ENCODE measurements at regions not wholly inside any gene's neighbourhood (a gene's known extent, or its start where the extent isn't known, plus 50 kb on each side); places are given as distances from the start of the nearest gene placed in this dataset.
"Not testable (repeated sequence)": the region's sequence is repeated elsewhere in the genome, so short reads cannot be mapped to it uniquely, and the experiment has no call there.

DNA sequence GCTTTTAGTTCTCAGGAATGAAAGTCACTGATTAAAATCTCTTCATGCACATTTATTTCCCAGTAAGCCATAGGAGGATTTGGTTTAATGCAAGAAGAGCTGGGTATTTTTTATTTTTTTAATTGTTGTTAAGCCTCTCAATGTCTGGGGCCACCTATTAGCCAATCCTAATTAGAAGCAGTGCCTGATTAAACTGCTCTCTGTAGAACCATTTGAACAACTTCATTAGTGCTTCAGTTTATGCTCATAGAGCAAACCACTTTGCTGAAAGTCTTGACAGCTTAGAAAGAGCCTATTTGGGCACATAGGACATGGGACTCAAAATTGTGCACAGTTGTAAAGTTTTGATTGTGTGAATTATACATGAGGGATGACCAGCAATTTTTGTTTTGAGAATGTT lies 548.9 kb downstream of the FRK start:
- Histone ChIP-seq H3K27me3 (ENCODE audit: control insufficient read depth in 1 of 2, insufficient read depth in 2 of 2, low read length in 2 of 2) (no peaks in the 10 kb centered on the region), H3K27ac (ENCODE audit: extremely low read length, insufficient read depth, low read length) (no peak overlapping the region), H3K9me3 (ENCODE audit: low read length) (no peaks in the 10 kb centered on the region), H3K4me3 (replicated peaks in 1 of 3; ENCODE audit: insufficient read depth in 1 of 3, low read depth in 2 of 3, low read length in 3 of 3) (no peak overlapping the region), H2AFZ (ENCODE audit: low read length) (no peak overlapping the region), H3K9ac (ENCODE audit: insufficient read depth, low read depth, low read length) (no peak overlapping the region), H3K4me1 (ENCODE audit: insufficient read depth, low read length) (no peaks in the 10 kb centered on the region), H3K36me3 (replicated peaks in 1 of 2; ENCODE audit: control insufficient read depth in 1 of 2, insufficient read depth in 2 of 2, low read length in 2 of 2) (no peaks in the 10 kb centered on the region), H3K4me2 (ENCODE audit: low read depth, low read length) (no peak overlapping the region), H4K20me1 (ENCODE audit: insufficient read depth, low read length) (no peaks in the 10 kb centered on the region), H3K79me2 (ENCODE audit: insufficient read depth, low read length) (no peaks in the 10 kb centered on the region)
- BruUV-seq (replicated peaks): no TSS peak
- intact Hi-C loops (cut with micrococcal nuclease; ENCODE audit: unreplicated experiment) (no loop called here), in situ Hi-C loops (cut with HindIII; ENCODE audit: extremely low pct_ligation_motif_present, low pct_unique_long_range_greater_than_20kb) (no loop called here)
- CTCF ChIA-PET (ENCODE audit: low intra/inter-chr PET ratio, low total read pairs): no interaction called here
- DNase-seq (ENCODE audit: low spot score) (no peak), FAIRE-seq (no peak), ATAC-seq (no peak)
- TF ChIP-seq NFE2 (CRISPR knock-in tag; IDR thresholded peaks at IDR 0.05) (no peak), ZFP1 (CRISPR knock-in tag; IDR thresholded peaks at IDR 0.05) (no peak), RBM22 (optimal IDR thresholded peaks at IDR 0.05; ENCODE audit: low read length) (no peak), SMARCC2 (IDR thresholded peaks at IDR 0.05) (no peak), ERF (CRISPR knock-in tag; IDR thresholded peaks at IDR 0.05) (no peak)
- POLR2A ChIA-PET: no interaction called here

DNA sequence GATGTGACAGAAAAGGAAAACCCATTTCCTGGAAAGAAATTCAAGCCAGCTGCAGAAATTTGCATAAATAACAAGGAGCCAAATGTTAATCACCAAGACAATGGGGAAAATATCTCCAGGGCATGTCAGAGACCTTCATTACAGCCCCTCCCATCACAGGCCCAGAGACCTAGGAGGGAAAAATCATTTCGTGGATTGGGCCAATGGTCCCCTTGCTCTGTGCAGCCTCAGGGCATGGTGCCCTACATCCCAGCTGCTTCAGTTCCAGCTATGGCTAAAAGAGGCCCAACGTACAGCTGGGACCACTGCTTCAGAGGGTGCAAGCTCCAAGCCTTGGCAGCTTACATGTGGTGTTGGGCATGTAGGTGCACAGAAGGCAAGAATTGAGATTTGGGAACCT lies 558.3 kb downstream of the FRK start:
- POLR2A ChIA-PET; H3K27ac ChIP-seq (ENCODE audit: extremely low read length, insufficient read depth, low read length); FAIRE-seq; H3K9ac ChIP-seq (ENCODE audit: insufficient read depth, low read depth, low read length); DNase-seq (ENCODE audit: low spot score); H3K27me3 ChIP-seq (ENCODE audit: control insufficient read depth in 1 of 2, insufficient read depth in 2 of 2, low read length in 2 of 2); H3K9me3 ChIP-seq (ENCODE audit: low read length); H4K20me1 ChIP-seq (ENCODE audit: insufficient read depth, low read length); H3K4me2 ChIP-seq (ENCODE audit: low read depth, low read length); CTCF ChIA-PET (ENCODE audit: low intra/inter-chr PET ratio, low total read pairs); H3K4me3 ChIP-seq (replicated peaks in 1 of 3; ENCODE audit: insufficient read depth in 1 of 3, low read depth in 2 of 3, low read length in 3 of 3); H3K79me2 ChIP-seq (ENCODE audit: insufficient read depth, low read length); ATAC-seq; H2AFZ ChIP-seq (ENCODE audit: low read length); H3K36me3 ChIP-seq (replicated peaks in 1 of 2; ENCODE audit: control insufficient read depth in 1 of 2, insufficient read depth in 2 of 2, low read length in 2 of 2); H3K4me1 ChIP-seq (ENCODE audit: insufficient read depth, low read length); BruUV-seq (replicated peaks); in situ Hi-C loops (cut with HindIII; ENCODE audit: extremely low pct_ligation_motif_present, low pct_unique_long_range_greater_than_20kb); intact Hi-C loops (cut with micrococcal nuclease; ENCODE audit: unreplicated experiment): not testable (repeated sequence)
- WGBS (ENCODE audit: low lambda C conversion rate): 0% methylated on average over 1 of the region's 2 CpGs

DNA sequence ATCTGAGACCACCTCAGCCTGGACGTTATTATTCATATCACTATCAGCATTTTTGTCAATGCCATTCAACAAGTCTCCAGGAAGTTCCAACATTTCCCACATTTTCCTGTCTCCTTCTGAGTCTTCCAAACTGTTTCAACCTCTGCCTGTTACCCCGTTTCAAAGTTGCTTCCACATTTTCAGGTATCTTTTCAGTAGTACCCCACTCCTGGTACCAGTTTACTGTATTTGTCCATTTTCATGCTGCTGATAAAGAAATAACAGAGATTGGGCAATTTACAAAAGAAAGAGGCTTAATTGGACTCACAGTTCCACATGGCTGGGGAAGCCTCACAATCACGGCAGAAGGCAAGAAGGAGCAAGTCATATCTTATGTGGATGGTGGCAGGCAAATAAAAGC lies 565.5 kb downstream of the FRK start:
- Histone ChIP-seq H3K4me2 (ENCODE audit: low read depth, low read length) (no peak overlapping the region), H4K20me1 (ENCODE audit: insufficient read depth, low read length) (no peaks in the 10 kb centered on the region), H3K9ac (ENCODE audit: insufficient read depth, low read depth, low read length) (no peak overlapping the region), H3K4me1 (ENCODE audit: insufficient read depth, low read length) (no peaks in the 10 kb centered on the region), H3K79me2 (ENCODE audit: insufficient read depth, low read length) (no peaks in the 10 kb centered on the region), H3K27ac (ENCODE audit: extremely low read length, insufficient read depth, low read length) (no peak overlapping the region), H3K36me3 (replicated peaks in 1 of 2; ENCODE audit: control insufficient read depth in 1 of 2, insufficient read depth in 2 of 2, low read length in 2 of 2) (no peaks in the 10 kb centered on the region), H3K27me3 (ENCODE audit: control insufficient read depth in 1 of 2, insufficient read depth in 2 of 2, low read length in 2 of 2) (no peaks in the 10 kb centered on the region), H2AFZ (ENCODE audit: low read length) (no peak overlapping the region), H3K9me3 (ENCODE audit: low read length) (no peaks in the 10 kb centered on the region), H3K4me3 (replicated peaks in 1 of 3; ENCODE audit: insufficient read depth in 1 of 3, low read depth in 2 of 3, low read length in 3 of 3) (no peak overlapping the region)
- intact Hi-C loops (cut with micrococcal nuclease; ENCODE audit: unreplicated experiment): no loop called here
- in situ Hi-C loops (cut with HindIII; ENCODE audit: extremely low pct_ligation_motif_present, low pct_unique_long_range_greater_than_20kb): no loop called here
- 2% methylated on average over 3 of the region's 3 CpGs for WGBS (ENCODE audit: low lambda C conversion rate)
- no peak for FAIRE-seq
- no TSS peak for BruUV-seq (replicated peaks)
- DNase-seq (ENCODE audit: low spot score): no peak
- no peak for TF ChIP-seq ZNF724P (CRISPR knock-in tag; IDR thresholded peaks at IDR 0.05; ENCODE audit: borderline replicate concordance)
- no peak for TF ChIP-seq SNAPC2 (CRISPR knock-in tag; IDR thresholded peaks at IDR 0.05)
- TF ChIP-seq, protein P1, sequence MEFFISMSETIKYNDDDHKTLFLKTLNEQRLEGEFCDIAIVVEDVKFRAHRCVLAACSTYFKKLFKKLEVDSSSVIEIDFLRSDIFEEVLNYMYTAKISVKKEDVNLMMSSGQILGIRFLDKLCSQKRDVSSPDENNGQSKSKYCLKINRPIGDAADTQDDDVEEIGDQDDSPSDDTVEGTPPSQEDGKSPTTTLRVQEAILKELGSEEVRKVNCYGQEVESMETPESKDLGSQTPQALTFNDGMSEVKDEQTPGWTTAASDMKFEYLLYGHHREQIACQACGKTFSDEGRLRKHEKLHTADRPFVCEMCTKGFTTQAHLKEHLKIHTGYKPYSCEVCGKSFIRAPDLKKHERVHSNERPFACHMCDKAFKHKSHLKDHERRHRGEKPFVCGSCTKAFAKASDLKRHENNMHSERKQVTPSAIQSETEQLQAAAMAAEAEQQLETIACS (CRISPR knock-in tag; IDR thresholded peaks at IDR 0.05): no peak
- TF ChIP-seq, protein P2, sequence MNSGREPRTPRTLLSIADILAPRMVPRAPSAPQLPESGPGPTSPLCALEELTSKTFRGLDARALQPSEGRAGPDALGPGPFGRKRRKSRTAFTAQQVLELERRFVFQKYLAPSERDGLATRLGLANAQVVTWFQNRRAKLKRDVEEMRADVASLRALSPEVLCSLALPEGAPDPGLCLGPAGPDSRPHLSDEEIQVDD (CRISPR knock-in tag; IDR thresholded peaks at IDR 0.05; ENCODE audit: borderline replicate concordance): no peak
- TF ChIP-seq, protein P3, sequence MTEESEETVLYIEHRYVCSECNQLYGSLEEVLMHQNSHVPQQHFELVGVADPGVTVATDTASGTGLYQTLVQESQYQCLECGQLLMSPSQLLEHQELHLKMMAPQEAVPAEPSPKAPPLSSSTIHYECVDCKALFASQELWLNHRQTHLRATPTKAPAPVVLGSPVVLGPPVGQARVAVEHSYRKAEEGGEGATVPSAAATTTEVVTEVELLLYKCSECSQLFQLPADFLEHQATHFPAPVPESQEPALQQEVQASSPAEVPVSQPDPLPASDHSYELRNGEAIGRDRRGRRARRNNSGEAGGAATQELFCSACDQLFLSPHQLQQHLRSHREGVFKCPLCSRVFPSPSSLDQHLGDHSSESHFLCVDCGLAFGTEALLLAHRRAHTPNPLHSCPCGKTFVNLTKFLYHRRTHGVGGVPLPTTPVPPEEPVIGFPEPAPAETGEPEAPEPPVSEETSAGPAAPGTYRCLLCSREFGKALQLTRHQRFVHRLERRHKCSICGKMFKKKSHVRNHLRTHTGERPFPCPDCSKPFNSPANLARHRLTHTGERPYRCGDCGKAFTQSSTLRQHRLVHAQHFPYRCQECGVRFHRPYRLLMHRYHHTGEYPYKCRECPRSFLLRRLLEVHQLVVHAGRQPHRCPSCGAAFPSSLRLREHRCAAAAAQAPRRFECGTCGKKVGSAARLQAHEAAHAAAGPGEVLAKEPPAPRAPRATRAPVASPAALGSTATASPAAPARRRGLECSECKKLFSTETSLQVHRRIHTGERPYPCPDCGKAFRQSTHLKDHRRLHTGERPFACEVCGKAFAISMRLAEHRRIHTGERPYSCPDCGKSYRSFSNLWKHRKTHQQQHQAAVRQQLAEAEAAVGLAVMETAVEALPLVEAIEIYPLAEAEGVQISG (CRISPR knock-in tag; IDR thresholded peaks at IDR 0.05): no peak
- ChIA-PET CTCF (ENCODE audit: low intra/inter-chr PET ratio, low total read pairs) (no interaction called here), POLR2A (no interaction called here)
- no peak for ATAC-seq

All from HepG2 (cell line).